ENCODE measurements at regions not wholly inside any gene's neighbourhood (a gene's known extent, or its start where the extent isn't known, plus 50 kb on each side); places are given as distances from the start of the nearest gene placed in this dataset.

GRCh38 chr18:76252880-76253279 lies 242.2 kb downstream of the ZNF516 start:
- DNase-seq, result no peak

GRCh38 chr18:76252139-76252538 lies 242.9 kb downstream of the ZNF516 start:
- no peak for DNase-seq

DNA sequence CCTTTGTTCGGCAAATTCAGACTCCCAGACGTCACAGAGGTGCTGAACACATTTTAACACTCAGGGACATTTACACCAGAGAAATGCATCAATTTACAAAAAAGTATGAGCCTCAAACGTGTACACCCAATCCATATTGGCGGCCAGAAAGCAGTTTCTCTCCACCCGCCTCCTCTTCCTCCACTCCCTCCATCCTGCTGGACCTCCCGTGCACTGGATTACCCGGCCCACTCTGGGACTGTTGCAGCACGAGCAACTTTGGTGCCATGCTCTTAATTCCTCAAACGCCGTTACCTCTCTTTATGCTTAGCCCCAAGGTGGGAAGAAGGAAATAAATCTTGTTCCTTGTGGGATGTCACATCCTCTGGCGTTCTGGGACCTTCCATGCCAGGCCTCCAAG lies 243.4 kb downstream of the ZNF516 start:
- DNase-seq, result no peak

DNA sequence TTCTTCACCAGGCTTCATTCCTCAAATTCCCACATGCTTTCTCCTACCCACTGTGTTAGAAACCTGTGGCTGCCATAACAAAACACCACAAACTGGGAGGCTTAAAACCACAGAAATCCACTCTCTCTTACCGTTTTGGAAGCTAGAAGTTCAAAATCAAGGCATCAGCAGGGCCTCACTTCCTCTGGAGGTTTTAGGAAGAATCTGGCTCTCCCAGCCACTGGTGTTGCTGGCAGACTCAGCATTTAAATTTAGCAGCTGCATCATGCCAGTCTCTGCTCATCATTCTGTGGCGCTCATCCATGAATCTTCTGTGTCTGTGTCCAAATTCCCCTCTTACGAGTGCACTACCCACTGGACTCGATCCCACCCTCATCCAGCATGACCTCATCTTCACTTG lies 248.5 kb downstream of the ZNF516 start:
- no peak for DNase-seq

GRCh38 chr18:76234676-76235060 lies 260.4 kb downstream of the ZNF516 start:
- peak; percentile 79 for DNase-seq

DNA sequence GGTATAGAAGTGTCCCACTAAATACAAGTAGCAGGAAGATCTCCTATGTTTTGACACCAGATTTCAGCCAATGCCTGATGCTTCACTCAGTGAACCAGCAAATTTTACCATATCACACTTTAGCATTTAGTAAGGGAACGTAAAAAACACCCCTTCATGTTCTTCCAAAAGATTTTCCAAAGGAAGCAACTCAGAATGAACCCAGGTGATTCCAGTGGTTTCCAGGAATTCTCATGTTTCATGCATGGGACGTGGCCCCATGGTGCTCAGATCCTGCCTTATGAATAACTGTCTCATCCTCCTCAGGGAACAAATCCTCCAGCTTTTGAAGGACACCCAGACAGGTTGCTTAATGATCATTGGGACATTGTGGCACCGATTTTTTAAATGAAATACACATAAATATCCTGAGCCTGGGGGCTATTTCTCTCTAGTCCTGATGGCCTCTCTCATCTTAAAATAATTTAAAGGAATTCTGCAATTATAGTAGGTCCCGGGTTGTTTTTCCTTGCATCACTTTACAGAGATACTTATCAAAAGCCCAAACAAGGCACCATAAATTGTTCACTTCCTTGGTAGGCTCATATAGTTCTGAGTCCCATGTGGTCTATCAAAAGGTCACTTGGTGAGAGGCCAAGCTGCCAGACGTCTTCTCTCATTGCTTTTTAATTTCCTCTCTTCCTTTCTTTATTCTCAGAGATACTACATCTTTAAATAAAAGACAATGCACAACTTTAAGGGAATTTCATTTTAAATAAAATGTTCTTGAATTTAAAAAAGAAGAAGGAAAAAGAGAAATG lies 261.0 kb downstream of the ZNF516 start:
- DNase-seq, result no peak

DNA sequence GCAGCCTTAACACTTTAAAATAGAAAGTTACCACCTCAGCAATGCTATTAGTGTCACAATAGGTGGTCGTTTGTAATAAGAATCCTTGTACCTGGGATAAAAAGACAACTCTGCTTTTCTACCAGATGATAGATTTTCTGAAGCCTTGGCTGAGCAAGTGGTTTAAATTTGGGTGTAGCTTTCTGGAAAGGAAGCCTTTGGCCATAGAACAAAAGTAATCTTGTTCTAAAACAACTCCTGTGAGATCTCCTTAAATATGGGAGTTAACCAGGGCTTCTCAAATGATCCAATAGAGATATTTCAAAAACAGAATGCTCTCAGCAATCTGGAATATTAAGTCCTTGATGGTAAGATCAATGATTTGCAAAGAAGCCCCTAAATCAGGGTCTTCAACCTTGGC lies 261.6 kb downstream of the ZNF516 start:
- DNase-seq, result no peak

DNA sequence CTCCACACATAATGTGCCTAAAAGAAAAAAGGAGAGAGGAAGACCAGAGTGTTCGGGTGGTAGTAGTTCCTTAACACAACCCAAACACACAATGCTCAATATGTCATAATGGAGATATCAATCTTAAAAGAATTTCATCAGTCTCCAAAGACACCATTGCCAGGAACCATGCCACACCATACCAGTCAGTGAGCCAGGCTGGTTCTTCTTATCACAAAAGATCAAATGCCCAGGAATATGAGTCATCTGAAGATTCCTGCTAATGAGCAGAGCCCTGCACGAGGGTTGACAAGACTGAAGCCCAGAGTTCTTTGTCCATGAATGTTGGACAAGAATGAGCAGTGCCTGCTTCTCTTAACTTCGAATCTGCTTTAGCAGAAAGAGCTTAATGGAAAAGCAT lies 262.3 kb downstream of the ZNF516 start:
- no peak for DNase-seq

GRCh38 chr18:76232010-76232409 lies 263.0 kb downstream of the ZNF516 start:
- no peak for DNase-seq

DNA sequence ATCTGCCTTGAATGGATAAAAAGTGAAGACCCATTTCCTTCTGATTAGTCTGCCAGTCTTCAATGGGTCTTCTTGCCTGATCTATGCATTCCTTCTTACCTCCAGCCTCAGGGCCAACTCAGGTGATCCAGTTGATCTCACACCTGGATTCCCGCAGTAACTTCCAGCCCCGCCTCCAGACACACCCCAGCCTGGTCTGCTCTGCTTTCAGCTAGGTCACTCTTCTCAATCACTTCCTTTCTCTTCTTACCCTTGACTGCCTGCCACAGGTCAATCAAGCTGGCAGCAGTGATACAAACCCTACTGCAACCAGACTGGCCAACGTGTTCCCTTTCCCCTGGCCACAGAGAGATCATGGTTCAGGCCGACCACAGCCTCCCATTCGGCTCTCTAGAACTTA lies 263.6 kb downstream of the ZNF516 start:
- no peak for DNase-seq

DNA sequence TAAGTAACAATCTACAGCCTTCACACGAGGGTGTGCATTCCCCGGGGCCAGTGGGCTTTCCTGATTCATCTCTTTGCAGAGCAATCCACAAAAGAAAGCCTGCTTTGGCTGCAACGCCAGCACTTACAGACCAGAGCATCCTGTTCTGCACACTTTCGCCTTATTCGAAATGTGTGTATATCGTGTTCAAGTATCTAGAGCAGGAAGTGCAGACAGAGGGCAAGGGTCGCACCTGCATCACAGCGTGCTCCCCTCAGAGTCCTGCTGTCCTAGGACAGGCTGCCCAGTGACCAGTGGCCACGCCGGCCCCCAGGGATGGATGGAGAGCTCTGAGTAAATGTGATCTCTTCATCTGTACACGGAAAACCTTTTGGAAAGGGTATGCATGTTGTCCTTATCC lies 264.3 kb downstream of the ZNF516 start:
- DNase-seq, result no peak

- DNase-seq, result no peak
These were observed 266.3 kb downstream of the ZNF516 start for GRCh38 chr18:76228716-76229115.

GRCh38 chr18:76227759-76228158 lies 267.3 kb downstream of the ZNF516 start:
- no peak for DNase-seq

- DNase-seq, result no peak
These were observed 271.6 kb downstream of the ZNF516 start for GRCh38 chr18:76223403-76223802.

- DNase-seq, result no peak
These were observed 276.0 kb downstream of the ZNF516 start for GRCh38 chr18:76219023-76219422.

- no peak for DNase-seq
These were observed 278.9 kb downstream of the ZNF516 start for GRCh38 chr18:76216096-76216495.

GRCh38 chr18:76213991-76214390 lies 281.1 kb downstream of the ZNF516 start:
- no peak for DNase-seq

DNA sequence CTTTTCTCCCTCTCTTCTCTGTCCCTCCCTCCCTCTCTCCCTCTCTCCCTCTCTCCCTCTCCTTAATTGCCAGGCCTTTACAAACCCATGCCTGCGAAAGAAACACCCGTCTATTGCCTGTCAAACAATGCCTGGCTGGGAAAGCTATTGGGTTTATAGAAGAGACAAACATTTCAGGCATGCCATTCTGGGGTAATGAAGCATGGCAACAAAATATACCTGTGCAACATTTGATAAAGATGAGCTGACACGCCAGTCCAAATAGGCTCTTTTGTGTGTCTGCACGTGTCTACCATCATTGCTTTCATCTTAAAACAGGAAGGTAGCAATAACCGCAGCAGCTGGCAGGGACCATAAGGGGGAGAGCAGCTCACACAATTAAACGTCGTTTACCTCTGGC lies 282.1 kb downstream of the ZNF516 start:
- DNase-seq, result no peak

DNA sequence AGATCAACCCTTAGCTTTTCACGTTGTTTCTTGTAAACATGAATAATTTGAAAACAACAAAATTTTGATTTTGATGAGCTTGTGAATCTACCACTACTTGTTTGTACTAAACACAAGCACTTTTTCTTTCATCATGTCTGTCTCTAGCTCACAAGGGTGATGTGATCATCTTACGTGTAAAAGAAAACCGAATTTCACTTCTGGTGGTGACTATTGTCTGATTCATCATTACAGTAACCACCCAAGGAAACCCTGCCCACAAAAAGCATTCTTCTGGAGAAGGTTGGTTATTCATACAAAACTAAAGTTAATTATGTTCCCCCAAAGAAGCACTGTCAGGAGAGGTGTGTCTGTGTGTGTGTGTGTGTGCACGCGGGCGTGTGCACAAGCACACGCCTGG lies 285.4 kb downstream of the ZNF516 start:
- no peak for DNase-seq

GRCh38 chr18:76208678-76209306 lies 286.2 kb downstream of the ZNF516 start:
- no peak for DNase-seq

GRCh38 chr18:76205906-76206305 lies 289.1 kb downstream of the ZNF516 start:
- DNase-seq, result no peak

GRCh38 chr18:76203552-76203951 lies 291.5 kb downstream of the ZNF516 start:
- DNase-seq, result no peak

DNA sequence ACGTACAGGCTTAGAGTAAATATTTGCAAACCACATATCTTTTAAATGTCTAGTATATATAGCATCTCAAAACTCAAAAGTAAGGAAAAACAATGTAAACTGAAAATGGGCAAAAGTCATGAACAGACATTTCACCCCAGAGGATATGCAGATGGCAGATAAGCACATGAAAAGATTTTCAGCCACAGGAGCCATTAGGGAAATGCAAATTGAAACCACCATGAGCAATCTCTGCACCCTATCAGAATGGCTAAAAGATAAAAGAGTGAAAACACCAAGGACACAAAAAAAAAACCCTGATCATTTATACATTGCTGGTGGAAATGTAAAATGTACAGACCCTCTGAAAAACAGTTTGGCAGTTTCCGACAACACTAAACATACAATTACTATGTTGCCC lies 292.7 kb downstream of the ZNF516 start:
- DNase-seq, result no peak

DNA sequence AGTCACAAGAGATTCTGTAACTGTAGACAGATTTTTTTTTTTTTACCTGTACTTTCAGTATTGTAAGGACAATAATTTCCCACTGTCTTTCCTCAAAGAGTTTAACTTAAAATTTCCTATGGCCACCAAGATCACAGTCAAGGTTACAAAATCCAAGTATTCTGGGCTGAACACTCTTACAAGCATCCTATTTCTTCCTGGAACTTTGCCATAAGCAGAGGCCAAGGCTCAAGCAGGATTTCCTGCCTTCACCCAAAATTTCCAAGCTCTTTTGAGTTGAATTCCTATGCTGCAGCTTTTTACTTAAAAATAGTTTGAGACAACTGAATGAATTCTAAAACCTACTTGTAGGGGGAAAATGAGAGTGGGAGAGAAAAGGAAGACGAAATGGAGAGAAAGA lies 299.4 kb downstream of the ZNF516 start:
- no peak for DNase-seq

DNA sequence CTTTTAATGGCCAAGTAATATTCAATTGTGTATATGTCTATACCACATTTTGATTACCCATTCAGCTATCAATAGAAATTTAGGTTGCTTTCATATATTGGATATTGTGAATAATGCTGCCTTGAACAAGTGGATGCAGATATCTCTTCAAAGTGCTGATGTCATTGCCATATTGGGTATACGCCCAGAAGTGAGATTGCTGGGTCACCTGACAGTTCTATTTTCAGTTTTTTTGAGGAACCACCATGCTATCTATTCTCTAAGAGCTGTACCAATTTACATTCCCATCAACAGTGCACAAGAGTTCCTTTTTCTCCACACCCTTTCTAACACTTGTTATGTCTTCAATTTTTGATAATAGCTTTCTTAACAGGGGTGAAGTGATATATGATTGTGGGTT lies 306.9 kb downstream of the ZNF516 start:
- DNase-seq, result no peak
